K562 (cell line): ENCODE measurements at regions not wholly inside any gene's neighbourhood (a gene's known extent, or its start where the extent isn't known, plus 50 kb on each side); places are given as distances from the start of the nearest gene placed in this dataset.

Experiments
- MBD2 ChIP-seq: sonication (generic); IDR thresholded peaks from 2 replicates; pipeline ENCODE4 v1.6.1; 2016; ENCODE audit warnings: low read depth, borderline replicate concordance
- POLR2AphosphoS5 ChIP-seq: IDR thresholded peaks from 2 replicates; pipeline ENCODE4 v1.6.1; 2011; ENCODE audit warnings: mild to moderate bottlenecking, low read depth, low read length, moderate library complexity; ENCODE audit not compliant: control insufficient read depth, insufficient read depth

- TF ChIP-seq MBD2 (no peak), POLR2AphosphoS5 (no peak)
Observed at GRCh38 chr4:187191676-187192075, 468.0 kb upstream of the FAT1 start.
